ENCODE measurements at regions not wholly inside any gene's neighbourhood (a gene's known extent, or its start where the extent isn't known, plus 50 kb on each side); places are given as distances from the start of the nearest gene placed in this dataset.

- no peak overlapping the region for H3K4me3 Mint-ChIP-seq (ENCODE audit: unreplicated experiment)
- peaks cover 1% of the 10 kb centered on the region for H3K4me1 Mint-ChIP-seq (ENCODE audit: low read depth, unreplicated experiment)
- H3K27me3 Mint-ChIP-seq (ENCODE audit: unreplicated experiment), result no peaks in the 10 kb centered on the region
- TF ChIP-seq CTCF (IDR thresholded peaks at IDR 0.05; ENCODE audit: partially characterized antibody, unreplicated experiment), result no peak
- H3K9me3 Mint-ChIP-seq (ENCODE audit: unreplicated experiment), result no peaks in the 10 kb centered on the region
- H3K27ac Mint-ChIP-seq (ENCODE audit: unreplicated experiment), result no peak overlapping the region
- no peak for DNase-seq
- H3K36me3 Mint-ChIP-seq (ENCODE audit: unreplicated experiment), result no peaks in the 10 kb centered on the region
These were observed 979.4 kb downstream of the GALC start for GRCh38 chr14:87013583-87013982.

GRCh38 chr14:87008965-87009364 is 984.0 kb downstream of the GALC start:
- Mint-ChIP-seq H3K4me1 (ENCODE audit: low read depth, unreplicated experiment) (no peaks in the 10 kb centered on the region), H3K27ac (ENCODE audit: unreplicated experiment) (no peak overlapping the region), H3K27me3 (ENCODE audit: unreplicated experiment) (no peaks in the 10 kb centered on the region), H3K9me3 (ENCODE audit: unreplicated experiment) (no peaks in the 10 kb centered on the region), H3K4me3 (ENCODE audit: unreplicated experiment) (no peak overlapping the region), H3K36me3 (ENCODE audit: unreplicated experiment) (peaks cover 10% of the 10 kb centered on the region)
- no peak for TF ChIP-seq CTCF (IDR thresholded peaks at IDR 0.05; ENCODE audit: partially characterized antibody, unreplicated experiment)
- no peak for DNase-seq

GRCh38 chr14:87005280-87005679 is 987.7 kb downstream of the GALC start:
- H3K9me3 Mint-ChIP-seq (ENCODE audit: unreplicated experiment), result peaks cover 2% of the 10 kb centered on the region
- no peak for TF ChIP-seq CTCF (IDR thresholded peaks at IDR 0.05; ENCODE audit: partially characterized antibody, unreplicated experiment)
- H3K4me1 Mint-ChIP-seq (ENCODE audit: low read depth, unreplicated experiment), result no peaks in the 10 kb centered on the region
- H3K36me3 Mint-ChIP-seq (ENCODE audit: unreplicated experiment), result peaks cover 10% of the 10 kb centered on the region
- no peak overlapping the region for H3K27ac Mint-ChIP-seq (ENCODE audit: unreplicated experiment)
- H3K4me3 Mint-ChIP-seq (ENCODE audit: unreplicated experiment), result no peak overlapping the region
- H3K27me3 Mint-ChIP-seq (ENCODE audit: unreplicated experiment), result no peaks in the 10 kb centered on the region
- no peak for DNase-seq

- Mint-ChIP-seq H3K27ac (ENCODE audit: unreplicated experiment) (no peak overlapping the region), H3K4me3 (ENCODE audit: unreplicated experiment) (no peak overlapping the region), H3K36me3 (ENCODE audit: unreplicated experiment) (peaks cover 6% of the 10 kb centered on the region), H3K4me1 (ENCODE audit: low read depth, unreplicated experiment) (peaks cover 7% of the 10 kb centered on the region), H3K9me3 (ENCODE audit: unreplicated experiment) (peaks cover 2% of the 10 kb centered on the region), H3K27me3 (ENCODE audit: unreplicated experiment) (no peaks in the 10 kb centered on the region)
- TF ChIP-seq CTCF (IDR thresholded peaks at IDR 0.05; ENCODE audit: partially characterized antibody, unreplicated experiment), result no peak
- no peak for DNase-seq
These were observed 990.2 kb downstream of the GALC start for GRCh38 chr14:87002776-87003175.

- DNase-seq, result no peak
- TF ChIP-seq CTCF (IDR thresholded peaks at IDR 0.05; ENCODE audit: partially characterized antibody, unreplicated experiment), result no peak
- Mint-ChIP-seq H3K27me3 (ENCODE audit: unreplicated experiment) (no peaks in the 10 kb centered on the region), H3K4me1 (ENCODE audit: low read depth, unreplicated experiment) (peaks cover 7% of the 10 kb centered on the region), H3K9me3 (ENCODE audit: unreplicated experiment) (peaks cover 2% of the 10 kb centered on the region), H3K36me3 (ENCODE audit: unreplicated experiment) (no peaks in the 10 kb centered on the region), H3K27ac (ENCODE audit: unreplicated experiment) (no peak overlapping the region), H3K4me3 (ENCODE audit: unreplicated experiment) (no peak overlapping the region)
These were observed 991.6 kb downstream of the GALC start for GRCh38 chr14:87001333-87001732.

Measured in glutamatergic neuron (in vitro differentiated cells).